GM18520 (cell line): ENCODE measurements at regions not wholly inside any gene's neighbourhood (a gene's known extent, or its start where the extent isn't known, plus 50 kb on each side); places are given as distances from the start of the nearest gene placed in this dataset.
A peak's percentile ranks its signal among the peaks of the same experiment; 100 is the strongest.
"Not testable (repeated sequence)": the region's sequence is repeated elsewhere in the genome, so short reads cannot be mapped to it uniquely, and the experiment has no call there.

ENCODE experiments used
- ATAC-seq: cut with Tn5 transposase; IDR thresholded peaks from one replicate; pipeline ENCODE4 v1.9.1; 2021; ENCODE audit not compliant: unreplicated experiment

- ATAC-seq: no peak
Measured at GRCh38 chr10:42380926-42381547, 257.3 kb downstream of the ZNF33B start.

DNA sequence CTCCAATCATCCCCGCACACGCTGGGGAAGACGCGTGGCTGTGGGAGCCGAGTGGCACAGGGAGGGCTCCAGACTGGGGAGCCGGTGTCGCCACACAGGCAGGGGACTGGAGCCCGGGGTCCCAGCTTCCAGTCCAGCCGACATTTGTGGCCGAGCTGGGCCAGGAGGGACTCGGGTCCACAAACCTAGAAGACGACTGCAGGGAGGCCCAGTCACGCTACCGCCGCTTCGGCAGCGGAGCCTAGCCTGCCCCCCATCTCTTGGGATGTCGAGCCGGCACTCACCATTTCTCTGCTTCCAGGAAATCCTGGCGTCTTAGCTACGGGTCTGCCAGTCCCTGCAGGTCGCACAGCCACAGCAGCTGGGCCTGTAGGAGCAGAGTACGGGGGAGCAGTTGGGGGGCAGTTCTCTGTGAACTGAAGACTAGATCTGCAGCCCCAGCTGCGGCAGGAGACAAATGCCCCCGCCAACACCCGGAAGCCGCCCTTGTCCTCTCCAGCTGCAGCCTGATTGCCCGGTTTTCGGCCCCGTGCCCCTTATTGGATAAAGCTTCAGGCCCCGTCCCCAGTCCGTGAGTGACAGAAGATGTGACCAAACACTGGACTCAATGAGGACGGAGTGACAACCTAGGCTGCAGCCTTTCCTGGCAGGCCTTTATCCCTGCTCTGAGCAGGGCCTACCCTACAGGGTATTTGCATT lies 270.7 kb downstream of the ZNF33B start:
- peak; percentile 100 for ATAC-seq

DNA sequence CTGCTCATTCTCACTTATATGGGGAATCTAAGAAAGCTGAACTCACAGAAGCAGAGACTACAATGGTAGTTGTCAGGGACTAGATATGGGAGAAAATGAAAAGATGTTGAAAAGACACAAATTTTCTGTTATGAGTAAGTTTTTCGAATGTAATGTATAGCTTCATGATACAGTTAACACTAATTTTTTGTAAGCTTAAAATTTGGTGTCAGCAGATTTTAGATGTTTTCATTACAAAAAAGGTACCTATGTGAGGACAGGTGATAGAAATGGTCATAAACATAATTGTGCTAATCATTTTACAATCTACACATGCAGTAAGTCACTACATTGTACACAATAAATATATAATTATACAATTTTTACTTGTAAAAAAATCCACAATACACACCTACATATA lies 286.6 kb downstream of the ZNF33B start:
- ATAC-seq: no peak

DNA sequence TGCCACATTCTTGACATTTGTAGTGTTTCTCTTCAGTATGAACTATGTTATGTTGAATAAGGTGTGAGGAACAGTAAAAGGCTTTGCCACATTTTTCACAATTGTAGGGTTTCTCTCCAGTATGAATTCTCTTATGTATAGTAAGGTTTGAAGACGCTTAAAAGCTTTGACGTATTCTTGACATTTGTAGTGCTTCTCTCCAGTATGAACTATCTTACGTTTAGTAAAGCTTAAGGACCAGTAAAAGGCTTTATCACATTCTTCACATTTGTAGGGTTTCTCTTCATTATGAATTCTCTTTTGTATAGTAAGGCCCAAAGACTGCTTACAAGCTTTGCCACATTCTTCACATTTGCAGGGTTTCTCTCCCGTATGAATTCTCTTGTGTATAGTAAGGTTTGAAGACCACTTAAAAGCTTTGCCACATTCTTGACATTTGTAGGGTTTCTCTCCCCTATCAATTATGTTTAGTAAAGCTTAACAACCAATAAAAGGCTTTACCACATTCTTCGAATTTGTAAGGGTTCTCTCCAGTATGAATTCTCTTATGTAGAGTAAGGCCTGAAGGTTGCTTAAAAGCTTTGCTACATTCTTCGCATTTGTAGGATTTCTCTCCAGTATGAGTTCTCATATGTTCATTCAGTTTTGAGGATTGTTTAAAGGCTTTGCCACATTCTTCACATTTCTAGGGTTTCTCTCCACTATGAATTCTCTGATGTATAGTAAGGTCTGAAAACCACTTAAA lies 301.6 kb downstream of the ZNF33B start:
- not testable (repeated sequence) for ATAC-seq

- ATAC-seq: not testable (repeated sequence)
Measured at GRCh38 chr10:42335653-42336296, 302.6 kb downstream of the ZNF33B start.

DNA sequence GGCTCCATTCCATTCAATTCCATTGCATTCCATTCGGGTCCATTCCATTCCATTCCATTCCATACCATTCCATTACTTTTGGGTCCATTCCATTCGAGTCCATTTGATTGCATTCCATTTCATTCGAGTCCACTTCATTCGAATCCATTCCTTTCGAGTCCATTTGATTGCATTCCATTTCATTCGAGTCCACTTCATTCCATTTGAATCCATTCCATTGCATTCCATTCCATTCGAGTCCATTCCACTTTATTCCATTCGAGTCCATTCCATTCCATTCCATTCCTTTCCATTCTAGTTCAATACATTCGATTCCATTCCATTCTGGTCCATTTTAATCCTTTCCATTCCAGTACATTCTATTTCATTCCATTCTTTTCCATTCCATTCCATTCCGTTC lies 334.0 kb downstream of the ZNF33B start:
- ATAC-seq: no peak

- ATAC-seq: not testable (repeated sequence)
Measured at GRCh38 chr10:42281896-42282295, 356.5 kb downstream of the ZNF33B start.

DNA sequence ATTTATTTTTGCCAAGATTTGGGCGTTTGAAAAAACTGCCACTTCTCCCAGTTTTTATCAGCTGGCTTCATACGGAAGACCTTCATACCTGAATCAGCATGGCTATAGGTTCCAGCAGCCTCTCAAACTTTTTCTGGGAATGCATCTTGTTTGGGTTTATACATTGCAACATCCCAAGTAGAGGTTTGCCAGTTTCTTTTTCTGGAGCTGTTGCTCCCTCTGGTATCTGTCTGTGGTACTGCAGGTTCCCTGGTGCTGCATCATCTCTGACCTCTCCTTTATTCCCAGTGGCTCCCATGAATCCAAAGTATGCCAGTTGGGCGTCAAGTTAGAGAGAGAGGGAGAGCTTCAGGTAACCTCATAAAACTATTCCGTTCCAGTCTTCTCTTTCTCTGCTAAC lies 368.6 kb downstream of the ZNF33B start:
- not testable (repeated sequence) for ATAC-seq

DNA sequence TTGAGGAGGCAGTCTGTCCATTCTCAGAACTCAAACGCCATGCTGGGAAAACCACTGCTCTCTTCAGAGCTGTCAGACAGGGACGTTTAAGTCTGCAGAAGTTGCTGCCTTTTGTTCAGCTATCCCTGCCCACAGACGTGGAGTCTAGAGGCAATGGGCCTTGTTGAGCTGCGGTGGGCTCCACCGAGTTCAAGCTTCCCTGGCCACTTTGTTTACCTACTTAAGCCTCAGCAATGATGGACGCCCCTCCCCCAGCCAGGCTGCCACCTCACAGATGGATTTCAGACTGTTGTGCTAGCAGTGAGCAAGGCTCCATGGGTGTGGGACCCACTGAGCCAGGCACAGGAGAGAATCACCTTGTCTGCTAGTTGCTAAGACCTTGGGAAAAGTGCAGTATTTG lies 375.1 kb downstream of the ZNF33B start:
- ATAC-seq: not testable (repeated sequence)

DNA sequence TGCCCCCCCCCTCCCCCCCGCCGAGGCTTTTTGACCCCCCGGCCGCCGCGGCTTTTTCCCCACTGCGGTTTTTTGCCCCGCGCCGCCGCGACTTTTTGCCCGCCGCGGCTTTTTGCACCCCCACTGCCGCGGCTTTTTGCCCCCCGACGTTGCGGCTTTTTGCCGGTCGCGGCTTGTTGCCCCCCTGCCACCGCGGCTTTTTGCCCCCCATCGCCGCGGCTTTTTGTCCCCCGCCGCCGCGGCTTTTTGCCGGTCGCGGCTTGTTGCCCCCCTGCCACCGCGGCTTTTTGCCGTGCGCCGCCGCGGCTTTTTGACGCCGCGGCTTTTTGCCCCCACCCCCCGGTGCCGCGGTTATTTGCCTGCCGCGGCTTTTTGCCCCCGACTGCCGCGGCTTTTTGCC lies 395.4 kb downstream of the ZNF33B start:
- not testable (repeated sequence) for ATAC-seq

GRCh38 chr10:42242135-42242805 lies 396.1 kb downstream of the ZNF33B start:
- no peak for ATAC-seq

GRCh38 chr10:42236401-42236800 lies 402.0 kb downstream of the ZNF33B start:
- ATAC-seq: not testable (repeated sequence)

DNA sequence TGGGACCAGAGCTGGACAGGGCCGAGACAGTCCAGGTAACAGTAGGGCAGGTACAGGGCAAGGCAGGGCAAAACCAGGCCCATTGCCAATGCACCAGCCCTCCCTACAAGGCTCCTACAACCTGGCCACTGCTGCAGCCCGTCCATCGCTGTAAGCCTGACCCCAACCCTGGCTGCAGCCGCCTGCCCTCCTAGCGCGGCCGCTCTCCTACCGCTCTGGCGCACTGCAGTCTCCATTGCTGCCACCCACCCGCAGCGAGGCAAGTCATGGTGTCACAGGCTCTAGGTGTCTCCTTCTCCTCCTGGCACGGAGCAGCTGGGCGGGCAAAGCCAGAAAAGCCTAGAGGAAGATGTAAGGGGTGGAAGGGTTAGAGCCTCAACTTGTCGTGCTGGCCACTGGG lies 402.6 kb downstream of the ZNF33B start:
- not testable (repeated sequence) for ATAC-seq

- ATAC-seq: not testable (repeated sequence)
Measured at GRCh38 chr10:42235241-42235640, 403.1 kb downstream of the ZNF33B start.

GRCh38 chr10:42234506-42234905 lies 403.9 kb downstream of the ZNF33B start:
- ATAC-seq: not testable (repeated sequence)

GRCh38 chr10:42233461-42234206 lies 404.7 kb downstream of the ZNF33B start:
- not testable (repeated sequence) for ATAC-seq

DNA sequence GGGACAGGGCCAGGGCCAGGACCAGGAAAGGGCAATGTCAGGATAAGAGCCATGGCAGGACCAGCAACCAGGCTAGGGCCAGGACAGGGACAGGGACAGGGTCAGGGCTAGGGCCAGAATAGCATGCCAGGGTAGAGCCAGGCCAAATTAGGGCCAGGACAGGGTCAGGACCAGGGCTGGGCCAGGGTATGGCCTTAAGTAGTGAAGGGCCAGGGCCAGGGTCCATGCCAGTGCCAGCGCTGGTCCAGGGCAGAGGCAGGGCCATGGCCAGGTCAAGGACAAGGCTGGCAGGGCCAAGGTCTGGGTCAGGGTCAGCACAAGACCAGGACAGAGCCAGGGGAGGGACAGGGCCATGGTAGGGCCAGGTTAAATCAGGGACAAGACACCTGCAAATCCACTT lies 405.4 kb downstream of the ZNF33B start:
- ATAC-seq: not testable (repeated sequence)

DNA sequence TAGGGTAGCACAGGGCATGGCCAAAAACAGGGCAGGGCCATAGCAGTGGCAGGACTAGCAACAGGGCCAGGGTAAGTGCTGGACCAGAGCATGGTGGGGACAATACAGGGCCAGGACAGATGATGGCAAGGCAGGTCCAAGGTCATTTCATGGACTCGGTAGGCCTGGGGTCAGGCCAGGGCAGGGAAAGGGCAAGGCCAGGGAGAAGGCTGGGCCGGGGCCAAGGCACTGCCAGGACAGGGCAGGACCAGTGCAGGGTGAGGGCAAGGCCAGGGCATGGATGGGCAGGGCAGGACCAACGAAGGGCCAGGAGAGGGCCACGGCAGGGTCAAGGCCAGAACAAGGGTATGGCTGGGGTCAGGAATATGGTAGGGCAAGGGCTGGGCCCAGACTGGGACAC lies 407.6 kb downstream of the ZNF33B start:
- ATAC-seq: not testable (repeated sequence)

DNA sequence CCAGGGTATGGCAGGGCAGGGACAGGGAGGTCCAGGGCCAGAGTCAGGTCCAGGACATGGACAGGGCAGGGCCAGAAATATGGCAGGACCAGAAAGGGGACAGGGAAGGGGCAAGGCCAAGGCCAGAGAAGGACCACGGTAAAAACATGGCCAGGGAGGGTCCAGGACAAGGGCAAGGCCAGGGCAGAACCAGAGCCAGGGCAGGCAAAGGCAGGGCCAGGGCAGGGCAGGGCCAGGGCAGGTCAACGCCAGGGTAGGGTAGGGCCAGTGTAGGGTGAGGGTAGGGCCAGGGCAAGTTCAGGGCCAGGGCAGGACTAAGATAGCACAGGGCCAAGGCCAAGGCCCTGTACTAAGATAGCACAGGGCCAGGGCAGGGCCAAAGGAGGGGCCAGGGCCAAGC lies 408.3 kb downstream of the ZNF33B start:
- ATAC-seq: not testable (repeated sequence)

- not testable (repeated sequence) for ATAC-seq
Measured at GRCh38 chr10:42227859-42228258, 410.5 kb downstream of the ZNF33B start.
